Endometrium (tissue), 2 donors: ENCODE measurements at regions not wholly inside any gene's neighbourhood (a gene's known extent, or its start where the extent isn't known, plus 50 kb on each side); places are given as distances from the start of the nearest gene placed in this dataset.
A peak's percentile ranks its signal among the peaks of the same experiment; 100 is the strongest.
"Not testable (repeated sequence)": the region's sequence is repeated elsewhere in the genome, so short reads cannot be mapped to it uniquely, and the experiment has no call there.

Source experiments
- FAIRE-seq: peaks from 2 replicates; lab custom pipeline; 2012; peaks lifted over from hg19 to GRCh38; lab: Jason Lieb, UNC
- donor health status: control.
- donor health status: control.

- peak; percentile 33 for FAIRE-seq
Measured at GRCh38 chr6:67541586-67541985, 1093.5 kb upstream of the ADGRB3 start.

- FAIRE-seq, result no peak
Measured at GRCh38 chr6:67538032-67538431, 1097.0 kb upstream of the ADGRB3 start.

GRCh38 chr6:67535946-67536345 is 1099.1 kb upstream of the ADGRB3 start:
- FAIRE-seq, result no peak

GRCh38 chr6:67506352-67506751 is 1128.7 kb upstream of the ADGRB3 start:
- no peak for FAIRE-seq

- no peak for FAIRE-seq
Measured at GRCh38 chr6:67501755-67502154, 1133.3 kb upstream of the ADGRB3 start.

- no peak for FAIRE-seq
Measured at GRCh38 chr6:67497749-67498148, 1137.3 kb upstream of the ADGRB3 start.

GRCh38 chr6:67496191-67496590 is 1138.9 kb upstream of the ADGRB3 start:
- no peak for FAIRE-seq

- FAIRE-seq, result no peak
Measured at GRCh38 chr6:67493682-67494081, 1141.4 kb upstream of the ADGRB3 start.

- FAIRE-seq, result no peak
Measured at GRCh38 chr6:67475700-67476099, 1159.4 kb upstream of the ADGRB3 start.

- FAIRE-seq, result no peak
Measured at GRCh38 chr6:67467341-67467740, 1167.7 kb upstream of the ADGRB3 start.

GRCh38 chr6:67462725-67463124 is 1172.4 kb upstream of the ADGRB3 start:
- FAIRE-seq, result not testable (repeated sequence)

GRCh38 chr6:67459556-67459955 is 1175.5 kb upstream of the ADGRB3 start:
- FAIRE-seq, result no peak

- FAIRE-seq, result no peak
Measured at GRCh38 chr6:67458265-67458664, 1176.8 kb upstream of the ADGRB3 start.

GRCh38 chr6:67451874-67452273 is 1183.2 kb upstream of the ADGRB3 start:
- no peak for FAIRE-seq

GRCh38 chr6:67450641-67451040 is 1184.4 kb upstream of the ADGRB3 start:
- no peak for FAIRE-seq

GRCh38 chr6:67449602-67450001 is 1185.5 kb upstream of the ADGRB3 start:
- FAIRE-seq, result no peak

- no peak for FAIRE-seq
Measured at GRCh38 chr6:67433124-67433523, 1202.0 kb upstream of the ADGRB3 start.

- FAIRE-seq, result no peak
Measured at GRCh38 chr6:67431076-67431475, 1204.0 kb upstream of the ADGRB3 start.

- not testable (repeated sequence) for FAIRE-seq
Measured at GRCh38 chr6:67426686-67427085, 1208.4 kb upstream of the ADGRB3 start.

- FAIRE-seq, result no peak
Measured at GRCh38 chr6:67412035-67412434, 1223.0 kb upstream of the ADGRB3 start.

GRCh38 chr6:67411036-67411435 is 1224.0 kb upstream of the ADGRB3 start:
- no peak for FAIRE-seq

- no peak for FAIRE-seq
Measured at GRCh38 chr6:67394254-67394653, 1240.8 kb upstream of the ADGRB3 start.

- FAIRE-seq, result no peak
Measured at GRCh38 chr6:67393356-67393755, 1241.7 kb upstream of the ADGRB3 start.

- FAIRE-seq, result no peak
Measured at GRCh38 chr6:67391955-67392354, 1243.1 kb upstream of the ADGRB3 start.

- FAIRE-seq, result no peak
Measured at GRCh38 chr6:67369679-67370078, 1265.4 kb upstream of the ADGRB3 start.
